GM18508 (cell line): ENCODE measurements at regions not wholly inside any gene's neighbourhood (a gene's known extent, or its start where the extent isn't known, plus 50 kb on each side); places are given as distances from the start of the nearest gene placed in this dataset.
"Not testable (repeated sequence)": the region's sequence is repeated elsewhere in the genome, so short reads cannot be mapped to it uniquely, and the experiment has no call there.

Experiments
- ATAC-seq: cut with Tn5 transposase; IDR thresholded peaks from one replicate; pipeline ENCODE4 v1.9.1; 2021; ENCODE audit warnings: moderate number of reproducible peaks; ENCODE audit not compliant: insufficient read depth, unreplicated experiment

GRCh38 chr6:19892260-19892659, 55.1 kb downstream of the ID4 start:
- no peak for ATAC-seq

- no peak for ATAC-seq
Measured at GRCh38 chr6:19895866-19896692, 58.9 kb downstream of the ID4 start.

- no peak for ATAC-seq
Measured at GRCh38 chr6:19896693-19897010, 59.5 kb downstream of the ID4 start.

- no peak for ATAC-seq
Measured at GRCh38 chr6:19898141-19898740, 61.1 kb downstream of the ID4 start.

- ATAC-seq, result no peak
Measured at GRCh38 chr6:19902201-19902600, 65.0 kb downstream of the ID4 start.

- ATAC-seq, result not testable (repeated sequence)
Measured at GRCh38 chr6:19904408-19904807, 67.2 kb downstream of the ID4 start.

GRCh38 chr6:19905584-19905983, 68.4 kb downstream of the ID4 start:
- ATAC-seq, result peak; percentile 68

- ATAC-seq, result no peak
Measured at GRCh38 chr6:19906171-19906570, 69.0 kb downstream of the ID4 start.

- ATAC-seq, result no peak
Measured at GRCh38 chr6:19911223-19911622, 74.1 kb downstream of the ID4 start.

GRCh38 chr6:19918436-19918835, 81.3 kb downstream of the ID4 start:
- no peak for ATAC-seq

GRCh38 chr6:19921786-19922185, 84.6 kb downstream of the ID4 start:
- no peak for ATAC-seq

- ATAC-seq, result peak; percentile 86
Measured at GRCh38 chr6:19925533-19925932, 88.4 kb downstream of the ID4 start.

GRCh38 chr6:19928461-19928860, 91.3 kb downstream of the ID4 start:
- ATAC-seq, result no peak

GRCh38 chr6:19929312-19929711, 92.1 kb downstream of the ID4 start:
- ATAC-seq, result no peak

- ATAC-seq, result no peak
Measured at GRCh38 chr6:19934996-19935591, 97.9 kb downstream of the ID4 start.

GRCh38 chr6:19939321-19939720, 102.2 kb downstream of the ID4 start:
- ATAC-seq, result not testable (repeated sequence)

GRCh38 chr6:19939926-19940325, 102.8 kb downstream of the ID4 start:
- ATAC-seq, result not testable (repeated sequence)

- ATAC-seq, result no peak
Measured at GRCh38 chr6:19943042-19943441, 105.9 kb downstream of the ID4 start.

GRCh38 chr6:19945843-19946358, 108.7 kb downstream of the ID4 start:
- no peak for ATAC-seq

GRCh38 chr6:19949155-19949554, 112.0 kb downstream of the ID4 start:
- ATAC-seq, result no peak

- no peak for ATAC-seq
Measured at GRCh38 chr6:19964115-19964514, 126.9 kb downstream of the ID4 start.
